Hepatocyte (in vitro differentiated cells): ENCODE measurements at regions not wholly inside any gene's neighbourhood (a gene's known extent, or its start where the extent isn't known, plus 50 kb on each side); places are given as distances from the start of the nearest gene placed in this dataset.

Experiments
- EZH2phosphoT487 ChIP-seq: fragments of 200-600 bp; sonication (generic); IDR thresholded peaks from one replicate; pipeline ENCODE4 v1.6.1; 2018; ENCODE audit warnings: antibody characterized with exemption, mild to moderate bottlenecking, low read depth, moderate library complexity; ENCODE audit not compliant: unreplicated experiment, severe bottlenecking
- TF ChIP-seq, protein P1 (sequence below): fragments of 200-600 bp; sonication (generic); IDR thresholded peaks from 2 replicates; pipeline ENCODE4 v1.5.1; 2016; ENCODE audit warnings: antibody characterized with exemption, mild to moderate bottlenecking; ENCODE audit not compliant: poor library complexity

DNA sequence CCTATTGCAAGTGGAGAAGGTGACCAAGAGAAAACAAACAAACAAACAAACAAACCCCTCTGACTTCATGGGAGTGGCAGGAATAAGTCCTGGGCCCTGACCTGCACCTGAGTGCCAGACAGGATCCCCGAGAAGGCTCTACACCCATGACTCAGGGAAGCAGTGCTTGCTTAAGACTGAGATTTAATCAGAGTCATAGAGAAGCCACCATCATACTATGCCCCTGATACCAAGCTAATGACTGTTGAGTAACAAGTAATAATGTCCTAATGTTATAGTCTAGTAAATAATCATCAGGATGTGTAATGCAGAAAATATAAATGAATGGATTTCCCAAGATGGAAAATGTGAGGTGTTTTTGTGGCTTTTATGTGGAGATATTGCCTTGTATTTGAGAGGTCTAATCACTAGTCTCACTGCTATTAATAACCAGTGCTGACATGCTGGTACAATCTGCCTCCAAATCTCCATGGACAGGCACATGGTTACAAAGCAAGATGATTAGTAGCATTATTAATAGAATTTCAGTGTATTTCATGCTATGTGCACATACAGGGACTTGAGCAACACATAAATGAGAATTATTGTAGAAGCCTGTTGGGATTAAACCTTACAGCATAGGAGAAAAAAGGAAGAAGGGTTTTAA lies 1290.9 kb downstream of the MRPL39 start:
- TF ChIP-seq, protein P1, sequence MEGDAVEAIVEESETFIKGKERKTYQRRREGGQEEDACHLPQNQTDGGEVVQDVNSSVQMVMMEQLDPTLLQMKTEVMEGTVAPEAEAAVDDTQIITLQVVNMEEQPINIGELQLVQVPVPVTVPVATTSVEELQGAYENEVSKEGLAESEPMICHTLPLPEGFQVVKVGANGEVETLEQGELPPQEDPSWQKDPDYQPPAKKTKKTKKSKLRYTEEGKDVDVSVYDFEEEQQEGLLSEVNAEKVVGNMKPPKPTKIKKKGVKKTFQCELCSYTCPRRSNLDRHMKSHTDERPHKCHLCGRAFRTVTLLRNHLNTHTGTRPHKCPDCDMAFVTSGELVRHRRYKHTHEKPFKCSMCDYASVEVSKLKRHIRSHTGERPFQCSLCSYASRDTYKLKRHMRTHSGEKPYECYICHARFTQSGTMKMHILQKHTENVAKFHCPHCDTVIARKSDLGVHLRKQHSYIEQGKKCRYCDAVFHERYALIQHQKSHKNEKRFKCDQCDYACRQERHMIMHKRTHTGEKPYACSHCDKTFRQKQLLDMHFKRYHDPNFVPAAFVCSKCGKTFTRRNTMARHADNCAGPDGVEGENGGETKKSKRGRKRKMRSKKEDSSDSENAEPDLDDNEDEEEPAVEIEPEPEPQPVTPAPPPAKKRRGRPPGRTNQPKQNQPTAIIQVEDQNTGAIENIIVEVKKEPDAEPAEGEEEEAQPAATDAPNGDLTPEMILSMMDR: no peak
- no peak for TF ChIP-seq EZH2phosphoT487
